Transverse colon (tissue), 4 donors: ENCODE measurements at regions not wholly inside any gene's neighbourhood (a gene's known extent, or its start where the extent isn't known, plus 50 kb on each side); places are given as distances from the start of the nearest gene placed in this dataset.

ENCODE experiments used
- DNase-seq: peaks from one replicate; pipeline ENCODE4 v3.0.0-alpha.2; 2019
- H3K27ac ChIP-seq, 4 donors: fragments of 200-600 bp; sonication (generic); 2 replicates each; pipeline ENCODE4 v1.5.1; 2016 to 2018; ENCODE audit warnings: inconsistent platforms in 4 of 4
- H3K27me3 ChIP-seq: fragments of 200-600 bp; sonication (generic); 2 replicates; pipeline ENCODE4 v1.5.1; 2017; ENCODE audit warnings: inconsistent platforms
- H3K36me3 ChIP-seq, 4 donors: fragments of 200-600 bp; sonication (generic); 2 replicates each; pipeline ENCODE4 v1.5.1; 2017 to 2019; ENCODE audit warnings: inconsistent platforms in 4 of 4
- H3K4me1 ChIP-seq, 4 donors: fragments of 200-600 bp; sonication (generic); 2 replicates each; pipeline ENCODE4 v1.5.1; 2017 to 2020; ENCODE audit warnings: inconsistent platforms in 4 of 4
- H3K4me3 ChIP-seq, 4 donors: fragments of 200-600 bp; sonication (generic); 1 replicate in 1 of 4; 2 replicates in 3 of 4; pipeline versions ENCODE4 v1.5.1 to v1.6.1; 2017 to 2019; ENCODE audit warnings: inconsistent platforms in 4 of 4
- H3K9me3 ChIP-seq, 2 donors: fragments of 200-600 bp; sonication (generic); 2 replicates each; pipeline ENCODE4 v1.5.1; 2017 to 2019; ENCODE audit warnings: inconsistent platforms in 2 of 2
- CTCF ChIP-seq, 5 experiments: fragments of 200-600 bp in 3 of 5; fragments of 450-650 bp in 2 of 5; sonication (generic) in 3 of 5; IDR thresholded peaks; 1 replicate in 2 of 5; 2 replicates in 3 of 5; pipeline ENCODE4 v1.5.1; 2016 to 2017; ENCODE audit warnings: antibody characterized with exemption in 5 of 5, inconsistent platforms in 3 of 5, mild to moderate bottlenecking in 2 of 5, moderate library complexity in 1 of 5
- EP300 ChIP-seq: sonication (generic); formaldehyde crosslinking; IDR thresholded peaks from one replicate; pipeline ENCODE4 v1.6.1; 2017; ENCODE audit warnings: antibody characterized with exemption, low read depth
- POLR2A ChIP-seq: fragments of 450-650 bp; IDR thresholded peaks from one replicate; pipeline ENCODE4 v1.6.1; 2016; ENCODE audit warnings: antibody characterized with exemption, mild to moderate bottlenecking, moderate library complexity
- POLR2AphosphoS5 ChIP-seq, 3 donors: sonication (generic); formaldehyde crosslinking; IDR thresholded peaks; one replicate each; pipeline ENCODE4 v1.6.1; 2016; ENCODE audit warnings: antibody characterized with exemption in 3 of 3
- WGBS, 2 donors: methylation state at CpG; one replicate each; pipeline ENCODE4 v1.1.5; 2018; ENCODE audit warnings: low coverage in 1 of 2; 5-methylcytosine and 5-hydroxymethylcytosine counted together
- in situ Hi-C, 4 donors: fragments of 200-750 bp; cut with MboI; loops; one replicate each; pipeline versions ENCODE4 v1.15.0 to v1.15.1; 2017; ENCODE audit warnings: low sequenced_read_pairs in 3 of 4, low pct_ligation_motif_present in 1 of 4, low pct_unique_long_range_greater_than_20kb in 1 of 4
- intact Hi-C: fragments of 100-400 bp; cut with DNase I; formaldehyde crosslinking; loops from one replicate; pipeline ENCODE4 v1.15.1; 2023; ENCODE audit warnings: low total_unique reads

GRCh38 chr11:122317305-122317704, 201.3 kb upstream of the BLID start:
- Histone ChIP-seq H3K4me1 (peaks cover 0 to 4% (median 1%) of the 10 kb centered on the region in 4 donors), H3K9me3 (no peaks in the 10 kb centered on the region), H3K36me3 (no peaks in the 10 kb centered on the region), H3K27me3 (no peaks in the 10 kb centered on the region), H3K4me3 (no peak overlapping the region), H3K27ac (peak overlapping the region in 1 of 4 donors; percentile 51)
- intact Hi-C loops: no loop called here
- TF ChIP-seq POLR2AphosphoS5 (IDR thresholded peaks at IDR 0.05) (peak in 1 of 3 donors; percentile 49), POLR2A (no peak)
- in situ Hi-C loops: no loop called here
- DNase-seq: no peak

GRCh38 chr11:122313581-122313980, 197.6 kb upstream of the BLID start:
- intact Hi-C loops: loop anchor here (5.0 kb wide), 1 partner anchor 186 kb away; no protein-coding TSS in a partner anchor
- H3K27ac ChIP-seq: no peak overlapping the region
- H3K9me3 ChIP-seq: no peaks in the 10 kb centered on the region
- no peak overlapping the region for H3K4me3 ChIP-seq
- in situ Hi-C loops: no loop called here
- no peaks in the 10 kb centered on the region for H3K4me1 ChIP-seq
- no peaks in the 10 kb centered on the region for H3K27me3 ChIP-seq
- no peak for DNase-seq
- WGBS, 2 donors: 79 to 90% methylated on average over 4 to 5 of the region's 5 CpGs
- H3K36me3 ChIP-seq: no peaks in the 10 kb centered on the region
- TF ChIP-seq CTCF (IDR thresholded peaks at IDR 0.05) (no peak), EP300 (no peak), POLR2AphosphoS5 (IDR thresholded peaks at IDR 0.05) (no peak), POLR2A (no peak)

GRCh38 chr11:122311216-122311755, 195.3 kb upstream of the BLID start:
- no peaks in the 10 kb centered on the region for H3K27me3 ChIP-seq
- no peak for DNase-seq
- no peak overlapping the region for H3K4me3 ChIP-seq
- in situ Hi-C loops: no loop called here
- WGBS, 2 donors: 66 to 67% methylated on average over 5 of the region's 5 CpGs
- no peaks in the 10 kb centered on the region for H3K36me3 ChIP-seq
- intact Hi-C loops: loop anchor here (5.0 kb wide), 1 partner anchor 184 kb away; no protein-coding TSS in a partner anchor
- no peaks in the 10 kb centered on the region for H3K4me1 ChIP-seq
- H3K9me3 ChIP-seq: no peaks in the 10 kb centered on the region
- no peak overlapping the region for H3K27ac ChIP-seq
- TF ChIP-seq POLR2AphosphoS5 (IDR thresholded peaks at IDR 0.05) (no peak), POLR2A (no peak), EP300 (no peak), CTCF (IDR thresholded peaks at IDR 0.05) (no peak)

- DNase-seq: no peak
- TF ChIP-seq EP300 (no peak), CTCF (IDR thresholded peaks at IDR 0.05) (no peak), POLR2A (no peak), POLR2AphosphoS5 (IDR thresholded peaks at IDR 0.05) (no peak)
- in situ Hi-C loops (no loop called here), intact Hi-C loops (loop anchor here (5.0 kb wide), 1 partner anchor 183 kb away; no protein-coding TSS in a partner anchor)
- H3K4me1 ChIP-seq: no peaks in the 10 kb centered on the region
- H3K4me3 ChIP-seq: no peak overlapping the region
- WGBS, 2 donors: 56 to 62% methylated on average over 5 of the region's 5 CpGs
- H3K27ac ChIP-seq: no peak overlapping the region
- no peaks in the 10 kb centered on the region for H3K27me3 ChIP-seq
- no peaks in the 10 kb centered on the region for H3K36me3 ChIP-seq
- H3K9me3 ChIP-seq: no peaks in the 10 kb centered on the region
Observed at GRCh38 chr11:122310766-122311165, 194.8 kb upstream of the BLID start.
